Lung (tissue), 11 donors: ENCODE measurements at regions not wholly inside any gene's neighbourhood (a gene's known extent, or its start where the extent isn't known, plus 50 kb on each side); places are given as distances from the start of the nearest gene placed in this dataset.

Experiments
- ATAC-seq: fragments of 200-7000 bp; cut with Tn5 transposase; one replicate; pipeline ENCODE4 v1.9.1; 2020; ENCODE audit warnings: moderate number of reproducible peaks; ENCODE audit not compliant: insufficient read depth, low FRiP score
- DNase-seq, 3 donors: peaks; one replicate each; pipeline ENCODE4 v3.0.0-alpha.2; 2013 to 2017
- H3K27ac ChIP-seq, 2 donors: one replicate each; pipeline ENCODE4 v1.5.1; 2013; ENCODE audit warnings: mild to moderate bottlenecking in 2 of 2, moderate library complexity in 2 of 2, control low read depth in 1 of 2, inconsistent platforms in 1 of 2, low read depth in 1 of 2, low read length in 1 of 2
- H3K27me3 ChIP-seq, 3 donors: one replicate each; pipeline ENCODE4 v1.5.1; 2013; ENCODE audit warnings: low read length in 2 of 3; ENCODE audit not compliant: control insufficient read depth in 3 of 3, insufficient read depth in 3 of 3
- H3K36me3 ChIP-seq, 4 donors: one replicate each; pipeline ENCODE4 v1.5.1; 2013; ENCODE audit warnings: low read length in 4 of 4, mild to moderate bottlenecking in 1 of 4, moderate library complexity in 1 of 4; ENCODE audit not compliant: control insufficient read depth in 4 of 4, insufficient read depth in 4 of 4
- H3K4me1 ChIP-seq, 5 donors: one replicate each; pipeline ENCODE4 v1.5.1; 2013; ENCODE audit warnings: low read length in 5 of 5, mild to moderate bottlenecking in 2 of 5, moderate library complexity in 1 of 5; ENCODE audit not compliant: control insufficient read depth in 5 of 5, insufficient read depth in 5 of 5
- H3K4me3 ChIP-seq: one replicate; pipeline ENCODE4 v1.5.1; 2013; ENCODE audit warnings: mild to moderate bottlenecking, control low read depth, moderate library complexity
- H3K9ac ChIP-seq, 2 donors: one replicate each; pipeline ENCODE4 v1.5.1; 2013; ENCODE audit warnings: low read length in 2 of 2, control low read depth in 1 of 2; ENCODE audit not compliant: insufficient read depth in 1 of 2
- H3K9me3 ChIP-seq, 4 donors: one replicate each; pipeline ENCODE4 v1.5.1; 2013; ENCODE audit warnings: low read length in 3 of 4, mild to moderate bottlenecking in 1 of 4, moderate library complexity in 1 of 4; ENCODE audit not compliant: control insufficient read depth in 4 of 4, insufficient read depth in 3 of 4
- CTCF ChIP-seq: IDR thresholded peaks from 2 replicates; pipeline ENCODE4 v1.5.1; 2012; ENCODE audit warnings: mild to moderate bottlenecking; ENCODE audit errors: control extremely low read depth, extremely low read depth
- WGBS, 2 donors: extraction: QIAGEN DNeasy Blood & Tissue Kit; methylation state at CpG; one replicate each; pipeline ENCODE4 v1.1.7; 2013; 5-methylcytosine and 5-hydroxymethylcytosine counted together
- donor health status: control.
- donor health status: control.
- donor health status: Bipolar disorder and iron deficiency.
- donor health status: healthy.
- donor health status: DM: yes; HTN: yes; CAD: no.

GRCh38 chr14:46734286-46734685, 82.7 kb upstream of the RPL10L start:
- peak in 1 of 3 donors; percentile 1 for DNase-seq
- Histone ChIP-seq H3K9me3 (peaks cover 0 to 9% (median 0%) of the 10 kb centered on the region in 4 donors), H3K36me3 (no peaks in the 10 kb centered on the region), H3K4me1 (no peaks in the 10 kb centered on the region), H3K27me3 (no peaks in the 10 kb centered on the region), H3K9ac (no peak overlapping the region), H3K4me3 (no peak overlapping the region), H3K27ac (no peak overlapping the region)
- no peak for TF ChIP-seq CTCF
- 72 to 79% methylated on average over 4 of the region's 4 CpGs for WGBS, 2 donors
- no peak for ATAC-seq

GRCh38 chr14:46717211-46717610, 65.6 kb upstream of the RPL10L start:
- Histone ChIP-seq H3K9ac (no peak overlapping the region), H3K9me3 (peaks cover 0 to 3% (median 1%) of the 10 kb centered on the region in 4 donors), H3K4me3 (no peak overlapping the region), H3K4me1 (no peaks in the 10 kb centered on the region), H3K27me3 (no peaks in the 10 kb centered on the region), H3K27ac (no peak overlapping the region), H3K36me3 (no peaks in the 10 kb centered on the region)
- DNase-seq (no peak), ATAC-seq (no peak)
- WGBS, 2 donors, result 84 to 85% methylated on average over 3 of the region's 3 CpGs
- no peak for TF ChIP-seq CTCF
